ENCODE measurements at regions not wholly inside any gene's neighbourhood (a gene's known extent, or its start where the extent isn't known, plus 50 kb on each side); places are given as distances from the start of the nearest gene placed in this dataset.

DNA sequence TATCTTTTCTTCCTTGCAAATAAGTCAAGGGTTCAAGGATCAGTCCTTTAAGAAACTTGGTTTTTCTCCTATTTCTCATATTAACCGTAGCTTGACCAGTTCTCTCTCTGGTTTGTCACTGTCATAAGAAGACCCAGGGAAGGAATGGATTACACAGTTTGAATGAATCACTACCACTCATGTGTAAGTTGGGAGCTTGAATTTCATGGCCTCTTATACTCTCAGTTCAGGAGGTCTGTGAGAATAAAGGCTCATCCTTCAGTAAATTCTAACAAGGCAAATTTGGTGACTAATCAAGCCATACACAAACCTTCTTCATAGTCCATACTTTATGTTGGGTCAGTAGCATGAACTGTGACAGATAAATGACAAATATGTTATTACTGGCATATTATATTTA, 323.1 kb upstream of the ACTBL2 start:
- no peak for DNase-seq (ENCODE audit: low read depth in 2 of 2)

DNA sequence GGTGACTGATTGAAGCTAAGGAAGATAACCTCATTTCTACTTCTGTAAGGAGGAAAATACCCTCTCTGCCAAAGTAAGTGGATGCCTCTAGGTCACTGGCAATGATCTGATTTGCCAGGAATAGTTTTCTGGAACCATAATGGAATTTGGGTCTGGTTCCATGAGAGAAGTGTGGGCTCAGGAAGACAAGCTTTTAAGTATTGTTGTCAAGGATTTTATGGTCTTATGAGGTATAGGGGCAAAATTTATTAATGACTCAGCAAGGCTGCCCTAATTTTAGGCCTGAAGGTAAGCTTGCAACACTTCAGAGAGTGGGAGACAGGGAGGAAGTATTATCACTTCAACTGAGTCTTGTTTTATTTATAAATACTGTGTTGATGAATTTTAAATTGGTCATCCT, 322.6 kb upstream of the ACTBL2 start:
- no peak for DNase-seq (ENCODE audit: low read depth in 2 of 2)

DNA sequence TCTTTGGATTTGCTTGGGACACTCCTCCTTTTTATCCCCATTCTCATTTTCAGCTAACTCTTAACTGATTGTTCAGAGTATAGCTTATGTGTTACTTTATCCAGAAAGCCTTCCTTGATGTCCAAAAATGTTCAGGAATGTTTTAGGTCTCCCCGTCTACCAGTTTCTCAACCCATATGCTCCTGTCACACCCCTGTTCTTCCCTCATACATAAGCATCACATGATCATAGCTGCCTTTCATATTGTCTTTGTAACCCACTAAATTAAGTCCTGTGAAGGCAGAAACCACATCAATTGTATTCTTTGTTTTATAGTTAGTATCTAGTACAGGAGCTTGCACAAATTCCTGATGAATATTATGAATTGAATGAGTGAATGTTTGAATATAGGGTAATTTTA, 321.9 kb upstream of the ACTBL2 start:
- DNase-seq (ENCODE audit: low read depth in 2 of 2), result no peak

DNA sequence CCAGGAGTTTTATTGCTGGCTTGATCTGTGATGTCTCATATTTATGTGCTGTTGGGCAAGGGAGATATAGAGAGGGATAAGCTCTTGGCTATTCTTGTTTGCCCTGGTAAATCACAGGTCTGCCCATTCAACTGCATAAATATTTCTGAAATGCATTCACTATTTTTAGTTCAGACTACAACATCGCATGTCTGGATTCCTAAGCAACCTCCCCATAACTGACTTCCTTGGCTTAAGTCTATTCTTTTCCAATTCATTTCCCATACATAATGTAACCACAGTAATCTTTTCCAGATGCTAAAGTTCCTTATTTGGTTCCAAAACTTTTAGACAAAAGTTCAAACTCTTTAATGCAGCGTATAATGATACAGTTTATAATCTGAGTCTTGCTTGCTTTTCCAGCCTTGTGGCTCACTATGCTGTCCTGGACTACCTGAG, 321.4 kb upstream of the ACTBL2 start:
- no peak for DNase-seq (ENCODE audit: low read depth in 2 of 2)

DNA sequence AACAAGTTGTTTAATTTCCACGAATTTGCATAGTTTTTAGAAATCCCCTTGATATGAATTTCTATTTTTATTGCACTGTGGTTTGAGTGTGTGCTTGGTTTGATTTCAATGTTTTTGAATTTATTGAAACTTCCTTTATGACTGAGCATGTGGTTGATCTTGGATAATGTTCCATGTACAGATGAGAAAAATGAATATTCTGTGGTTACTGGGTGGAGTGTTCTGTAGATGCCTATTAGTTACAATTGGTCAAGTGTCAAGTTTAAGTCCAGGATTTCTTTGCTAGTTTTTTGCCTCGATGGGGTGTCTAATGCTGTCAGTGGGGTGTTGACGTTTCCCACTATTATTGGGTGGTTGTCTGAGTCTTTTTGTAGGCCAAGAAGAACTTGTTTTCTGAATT, 319.5 kb upstream of the ACTBL2 start:
- no peak for DNase-seq (ENCODE audit: low read depth in 2 of 2)

DNA sequence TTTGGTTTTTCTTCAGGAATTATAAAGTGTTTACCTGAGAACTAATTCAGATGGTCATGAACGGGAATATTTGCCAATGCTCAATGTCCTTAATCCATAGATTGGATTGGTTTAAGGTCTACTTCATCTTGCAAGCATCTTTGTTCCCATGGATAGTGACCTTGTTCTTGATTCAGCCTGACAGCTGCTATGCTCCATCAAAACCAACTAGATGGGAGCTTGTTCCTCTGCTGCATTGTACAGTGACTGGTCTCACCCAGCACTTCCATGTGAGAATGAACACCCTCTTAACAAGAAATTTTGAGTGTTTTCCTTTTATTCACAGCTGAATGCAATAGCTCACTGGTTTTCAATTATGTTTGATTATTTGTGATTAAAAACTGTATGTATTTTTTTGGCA, 312.6 kb upstream of the ACTBL2 start:
- no peak for DNase-seq (ENCODE audit: low read depth in 2 of 2)

DNA sequence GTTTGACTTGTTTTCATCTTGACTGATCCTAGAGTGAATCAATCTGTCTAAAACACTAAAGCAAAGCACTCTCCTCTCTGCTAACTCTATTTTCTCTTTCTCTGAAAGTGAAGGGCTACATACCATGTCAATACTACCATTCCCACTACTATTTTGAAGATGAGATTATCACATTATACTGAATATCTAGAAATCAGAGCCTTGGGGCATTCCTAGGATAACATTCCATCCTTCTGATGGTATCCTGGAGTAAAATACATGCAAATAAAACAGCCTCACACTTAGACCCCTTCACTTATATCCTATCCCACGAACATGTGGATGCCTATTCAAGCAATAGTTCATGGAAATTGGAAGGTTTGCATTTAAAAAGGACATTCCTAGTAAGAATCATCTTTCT, 309.3 kb upstream of the ACTBL2 start:
- DNase-seq (ENCODE audit: low read depth in 2 of 2), result no peak

DNA sequence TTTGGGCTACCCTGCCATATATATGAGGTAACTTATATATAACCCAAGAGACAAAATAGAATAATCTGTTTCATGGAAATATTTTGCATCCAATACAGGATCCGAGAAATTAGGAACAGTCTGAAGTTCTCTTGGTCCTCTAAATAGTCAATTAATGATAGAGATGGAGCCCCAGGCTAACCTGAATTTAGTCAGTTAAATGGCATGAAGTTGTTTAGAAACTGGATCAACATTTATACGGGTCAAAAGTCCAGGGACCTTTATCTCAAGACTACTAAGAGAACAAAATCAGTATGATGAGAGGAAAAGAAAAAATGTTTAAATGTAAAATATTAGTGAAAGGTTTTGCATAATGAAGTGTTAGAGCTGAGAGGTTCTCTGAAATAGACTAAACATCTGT, 303.3 kb upstream of the ACTBL2 start:
- DNase-seq (ENCODE audit: low read depth in 2 of 2), result no peak

DNA sequence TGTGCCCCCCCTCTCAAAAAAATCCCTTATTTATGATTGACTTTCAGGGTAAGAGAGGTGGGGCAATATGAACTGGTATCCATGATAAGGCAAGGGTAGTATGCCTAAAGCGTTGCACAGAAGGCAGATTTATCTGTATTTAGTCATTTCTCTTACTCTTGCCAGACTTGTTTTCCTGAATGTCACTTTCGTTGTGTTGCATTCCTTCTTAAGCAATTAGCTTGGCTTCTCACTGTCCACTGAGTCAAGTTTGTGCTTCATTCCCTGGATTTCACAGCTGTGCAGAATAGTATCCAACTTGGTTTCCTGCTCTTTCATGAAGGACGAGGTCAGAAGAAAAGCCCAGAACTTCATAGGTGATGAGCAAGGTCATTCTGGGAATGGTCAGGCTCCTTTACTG, 301.5 kb upstream of the ACTBL2 start:
- DNase-seq (ENCODE audit: low read depth in 2 of 2), result no peak

DNA sequence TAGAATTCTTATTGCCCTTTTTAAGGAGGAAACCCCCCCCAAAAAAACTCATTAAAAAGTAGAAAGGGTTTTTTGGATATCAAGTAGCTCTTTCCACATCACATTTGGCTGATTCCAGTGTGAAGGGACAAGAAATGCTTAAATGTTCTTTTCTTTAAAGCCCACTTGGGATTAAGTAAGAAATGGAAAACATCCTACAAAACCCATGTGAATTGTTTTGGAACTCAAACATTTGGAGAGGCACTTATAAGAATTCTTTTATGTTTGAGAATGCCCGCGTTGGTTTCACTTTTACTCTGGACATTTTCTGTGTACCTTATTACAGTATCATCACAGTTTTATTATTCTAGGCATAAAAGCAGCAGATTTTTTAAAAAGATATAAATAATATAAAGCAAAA, 301.1 kb upstream of the ACTBL2 start:
- no peak for DNase-seq (ENCODE audit: low read depth in 2 of 2)

DNA sequence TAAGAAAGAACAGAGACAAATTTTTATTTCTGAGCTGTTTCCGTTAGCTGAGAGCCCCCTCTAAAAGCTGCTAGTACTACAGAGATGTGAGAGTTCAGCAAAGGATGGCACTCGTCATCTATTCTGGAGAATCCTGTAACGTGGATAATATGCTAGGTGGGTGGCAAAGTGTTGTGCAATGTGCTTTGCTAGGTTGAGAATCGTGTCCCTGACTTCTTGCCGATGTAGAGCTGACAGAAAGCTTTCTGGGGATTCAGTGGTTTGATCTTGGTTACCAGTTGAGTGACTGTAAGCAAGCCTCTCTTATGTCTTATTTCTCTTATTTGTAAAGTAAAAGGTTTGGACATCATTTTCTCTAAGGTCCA, 298.3 kb upstream of the ACTBL2 start:
- DNase-seq (ENCODE audit: low read depth in 2 of 2), result no peak

DNA sequence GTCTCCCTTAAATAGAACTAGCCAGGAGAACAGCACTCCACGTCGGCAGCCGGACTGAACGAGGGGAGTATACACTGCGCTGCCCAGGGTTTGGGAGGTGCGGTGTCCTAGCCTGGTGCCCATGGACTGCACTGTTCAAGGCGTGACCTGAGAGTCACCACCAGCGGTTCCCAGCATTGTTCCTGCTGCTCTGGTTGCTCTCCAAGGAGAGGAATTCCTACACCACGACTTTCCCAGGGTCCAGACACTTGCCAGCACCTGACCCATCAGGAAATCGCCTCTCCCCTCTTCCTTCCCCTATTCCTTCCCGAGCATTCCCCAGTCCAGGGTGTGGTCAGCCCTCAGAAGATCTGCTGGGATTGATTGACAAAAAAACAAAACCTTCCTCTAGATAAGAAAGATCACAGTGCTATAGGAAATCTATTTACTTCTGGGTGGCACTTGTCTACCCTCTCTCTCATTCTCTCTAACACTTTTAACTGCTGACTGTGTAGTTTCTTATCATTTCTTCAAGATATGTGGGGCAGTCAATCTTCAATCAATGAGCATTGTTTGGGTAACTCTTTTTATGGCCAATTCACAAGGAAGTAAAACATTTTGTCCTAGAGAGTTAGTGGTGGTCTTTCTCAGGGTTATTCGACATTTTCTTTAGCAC, 297.8 kb upstream of the ACTBL2 start:
- DNase-seq (ENCODE audit: low read depth in 2 of 2), result no peak

DNA sequence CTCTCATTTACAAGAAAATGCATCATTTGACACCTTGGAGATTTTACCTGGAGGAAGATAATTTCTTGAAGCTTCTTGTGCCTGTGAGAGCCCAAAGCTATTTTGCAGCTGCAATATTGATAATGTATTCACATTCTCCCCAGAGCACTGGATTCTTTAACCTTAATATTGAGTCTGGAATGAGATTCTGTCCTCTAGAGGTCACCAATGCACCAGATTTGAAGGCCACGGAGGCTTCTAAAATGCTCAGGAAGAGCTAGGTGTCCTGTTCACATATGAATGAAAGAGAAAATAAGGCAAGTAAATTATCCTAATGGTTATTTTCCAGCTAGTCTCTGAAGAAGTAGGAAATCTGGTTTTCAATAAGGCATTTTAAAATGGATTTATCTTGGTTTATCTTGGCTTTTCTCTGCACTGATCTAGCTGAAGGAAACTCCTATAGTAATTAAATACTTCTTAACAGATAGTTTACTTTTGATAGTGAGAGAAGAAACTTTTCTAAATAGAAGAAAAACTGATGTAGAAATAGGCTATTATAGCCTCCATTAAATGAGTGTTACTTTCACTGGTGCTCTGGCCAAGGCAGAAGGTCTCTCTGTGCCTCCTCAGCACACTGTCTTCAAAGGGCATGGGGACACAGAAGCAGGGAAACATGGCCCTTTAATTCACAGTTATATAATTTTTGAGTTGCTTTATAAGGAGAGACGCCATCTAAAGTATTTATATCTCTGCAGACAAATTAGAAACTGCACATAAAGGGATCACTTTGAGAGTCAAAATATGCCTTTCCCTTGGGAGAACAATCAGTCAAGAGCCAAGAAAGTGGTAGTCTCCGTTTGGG, 297.0 kb upstream of the ACTBL2 start:
- no peak for DNase-seq (ENCODE audit: low read depth in 2 of 2)

DNA sequence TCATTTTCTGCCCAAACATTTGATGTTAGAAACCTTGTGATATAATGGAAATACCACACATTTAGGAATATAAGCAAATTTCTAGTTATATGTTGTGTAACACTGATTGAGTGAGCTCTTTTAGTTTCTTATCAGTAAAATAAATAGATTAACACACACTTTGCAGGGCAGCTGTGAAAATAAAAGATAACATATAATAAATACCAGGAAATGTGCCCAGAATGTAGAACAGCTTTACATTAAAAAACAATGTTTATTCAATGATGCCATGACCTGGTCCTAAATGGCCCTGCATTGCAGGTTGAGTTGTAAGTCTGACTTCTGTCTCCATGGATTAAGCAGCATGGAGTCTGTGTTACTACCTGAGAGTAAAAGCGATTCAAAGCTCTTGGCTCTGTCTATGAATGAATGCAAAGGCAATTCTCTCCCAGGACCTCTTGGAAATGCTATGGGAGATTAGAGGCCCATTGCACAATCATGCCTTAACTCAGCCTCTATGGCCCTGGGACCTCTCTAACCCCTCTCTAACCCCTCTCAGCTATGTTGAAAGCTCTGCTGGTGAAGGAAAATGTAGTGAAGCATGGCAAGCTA, 296.0 kb upstream of the ACTBL2 start:
- no peak for DNase-seq (ENCODE audit: low read depth in 2 of 2)

DNA sequence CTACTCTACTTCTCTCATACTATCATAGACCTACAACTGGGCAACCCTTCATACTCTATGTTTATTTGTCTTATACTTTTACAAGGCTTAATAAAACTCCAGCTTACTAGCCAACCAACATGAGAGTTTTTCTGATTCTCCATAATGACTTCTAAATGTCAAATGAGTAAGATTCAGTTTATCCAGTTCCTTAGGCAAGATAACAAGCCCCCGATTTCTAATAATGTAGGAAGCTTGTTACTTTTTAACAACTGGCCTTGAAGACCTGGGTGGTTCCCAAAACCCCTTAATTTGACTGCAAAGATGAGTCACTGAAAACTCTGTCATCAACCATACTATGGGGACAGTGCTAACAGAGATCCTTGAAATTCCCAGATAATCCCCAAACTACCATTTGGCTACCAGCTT, 294.6 kb upstream of the ACTBL2 start:
- no peak for DNase-seq (ENCODE audit: low read depth in 2 of 2)

DNA sequence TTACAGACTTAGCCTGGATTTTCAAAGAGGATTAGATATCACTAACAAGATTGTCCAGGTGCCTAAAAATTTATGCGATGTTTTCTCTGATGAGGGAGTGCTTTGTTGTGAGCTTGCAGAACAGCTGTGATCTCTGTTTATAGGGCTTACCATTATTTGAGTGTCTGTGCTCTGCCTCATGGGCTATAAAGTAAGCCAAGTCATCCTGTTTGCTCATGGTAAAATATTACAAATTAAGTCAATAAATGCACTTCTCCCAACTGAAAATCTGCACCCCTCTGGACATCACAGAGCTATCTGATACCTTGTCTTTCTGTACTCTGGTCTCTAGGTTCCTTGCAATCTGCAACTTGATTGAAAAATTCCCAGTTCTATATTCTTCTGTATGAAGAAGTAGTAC, 293.4 kb upstream of the ACTBL2 start:
- no peak for DNase-seq (ENCODE audit: low read depth in 2 of 2)

DNA sequence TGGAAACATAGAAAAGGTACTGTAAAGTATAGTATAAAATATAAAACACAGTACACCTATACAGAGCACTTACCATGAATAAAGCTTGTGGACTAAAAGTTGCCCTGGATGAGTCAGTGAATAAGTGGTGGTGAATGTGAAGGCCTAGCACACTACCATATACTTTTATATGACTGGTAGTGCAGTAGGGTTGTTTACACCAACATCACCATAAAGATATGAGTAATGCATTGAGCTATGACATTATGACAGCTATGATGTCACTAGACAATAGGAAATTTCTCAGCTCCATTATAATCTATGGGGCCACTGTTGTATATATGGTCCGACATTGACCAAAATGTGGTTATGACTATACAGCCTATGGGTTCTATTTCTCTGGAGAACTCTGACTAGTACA, 291.8 kb upstream of the ACTBL2 start:
- no peak for DNase-seq (ENCODE audit: low read depth in 2 of 2)

DNA sequence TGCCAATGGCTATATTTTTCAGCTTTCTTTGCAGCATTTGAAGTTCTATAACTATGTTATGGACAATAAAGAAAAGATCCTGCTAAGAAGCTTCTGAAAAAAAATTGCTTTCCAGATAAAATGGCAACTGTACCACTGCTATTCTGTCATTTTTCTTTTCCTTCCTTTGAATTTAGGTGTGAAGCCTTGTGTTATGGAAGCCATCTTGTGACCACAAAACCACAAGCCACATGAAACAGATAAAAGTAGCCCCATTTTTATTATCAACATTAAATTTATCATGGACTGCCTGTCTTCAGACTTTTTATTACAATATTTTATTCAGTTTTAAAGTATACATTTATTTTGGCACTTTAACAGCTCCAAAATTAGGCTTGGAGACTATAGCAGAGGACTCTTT, 289.9 kb upstream of the ACTBL2 start:
- DNase-seq (ENCODE audit: low read depth in 2 of 2), result no peak

DNA sequence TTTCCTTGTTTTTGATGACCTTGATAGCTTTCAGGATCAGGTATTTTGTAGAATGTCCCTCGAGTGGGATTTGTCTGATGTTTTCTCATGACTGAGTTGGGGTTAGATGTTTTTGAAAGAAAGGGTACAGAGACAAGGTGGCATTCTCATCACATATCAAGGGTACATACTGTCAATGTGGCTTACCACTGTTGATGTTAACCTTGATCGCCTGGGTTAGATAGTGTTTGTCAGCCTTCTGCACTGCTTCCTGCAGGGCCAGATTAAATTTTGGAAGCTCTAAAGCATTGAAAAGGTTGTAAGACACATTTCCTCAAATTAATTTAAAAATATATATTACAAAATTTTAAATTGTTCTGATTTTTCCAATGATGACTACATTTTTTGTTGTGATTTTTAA, 287.4 kb upstream of the ACTBL2 start:
- no peak for DNase-seq (ENCODE audit: low read depth in 2 of 2)

DNA sequence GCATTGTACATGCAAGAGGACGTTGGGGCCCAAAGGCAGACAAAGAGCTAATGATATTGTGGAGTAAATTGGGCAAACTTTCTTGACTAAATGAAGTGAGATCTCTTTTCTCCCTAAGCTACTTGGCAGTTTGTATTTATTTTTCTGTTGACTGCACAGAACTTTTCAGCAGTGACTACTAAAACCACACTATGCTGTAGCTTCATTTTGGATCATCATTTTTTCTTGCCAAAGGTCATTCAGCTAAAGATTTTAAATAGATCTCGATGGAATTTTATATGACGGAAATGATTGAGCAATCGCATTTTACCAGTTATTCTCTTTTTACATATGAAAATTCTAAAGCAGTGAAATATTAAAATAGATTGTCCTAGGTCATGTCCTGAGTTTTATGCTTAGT, 286.1 kb upstream of the ACTBL2 start:
- no peak for DNase-seq (ENCODE audit: low read depth in 2 of 2)

DNA sequence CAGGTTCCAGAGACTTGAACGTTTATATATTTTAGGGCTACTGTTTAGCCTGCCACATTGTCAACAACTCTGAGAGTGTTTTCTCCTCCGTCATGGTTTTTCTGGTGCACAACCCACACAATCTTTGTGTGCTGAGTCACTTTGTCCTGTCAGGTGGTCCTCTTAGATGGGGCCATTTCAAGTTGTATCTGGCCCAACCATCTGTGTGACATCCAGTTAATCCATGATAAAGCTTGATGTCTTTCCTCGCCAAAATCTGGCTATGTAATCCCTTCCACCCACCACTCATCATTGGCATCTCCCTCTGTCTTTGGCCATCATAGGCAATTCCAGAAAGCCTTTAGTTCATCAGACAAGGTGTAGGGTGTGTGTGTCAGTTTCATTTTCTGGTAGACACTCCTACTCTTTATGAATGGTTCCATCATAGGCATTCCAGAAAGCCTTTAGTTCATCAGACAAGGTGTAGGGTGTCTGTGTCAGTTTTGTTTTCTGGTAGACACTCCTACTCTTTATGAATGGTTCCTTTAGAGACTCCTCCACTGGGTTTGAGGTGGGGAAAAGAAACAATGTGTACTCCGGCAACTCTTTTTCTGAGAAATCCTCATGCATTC, 282.0 kb upstream of the ACTBL2 start:
- no peak for DNase-seq (ENCODE audit: low read depth in 2 of 2)

DNA sequence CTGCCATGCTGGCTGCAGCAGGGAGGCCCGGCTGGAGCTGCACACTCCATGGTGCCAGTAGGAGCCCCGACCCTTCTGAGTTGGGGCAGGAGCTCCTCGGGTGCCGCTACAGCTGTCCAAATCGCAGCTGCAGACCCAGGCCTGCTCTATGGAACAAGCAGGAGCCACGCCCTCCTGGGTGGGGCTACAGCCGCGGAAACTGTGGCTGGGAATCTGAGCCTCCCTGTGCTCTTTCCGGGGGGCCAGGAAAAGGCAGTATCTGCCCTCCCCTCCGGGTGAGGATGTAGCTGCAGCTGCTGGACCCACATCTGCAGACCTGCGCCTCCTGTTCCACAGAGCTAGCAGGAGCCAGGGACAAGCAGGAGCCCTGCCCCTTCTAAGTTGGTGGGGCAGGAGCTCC, 278.9 kb upstream of the ACTBL2 start:
- no peak for DNase-seq (ENCODE audit: low read depth in 2 of 2)

DNA sequence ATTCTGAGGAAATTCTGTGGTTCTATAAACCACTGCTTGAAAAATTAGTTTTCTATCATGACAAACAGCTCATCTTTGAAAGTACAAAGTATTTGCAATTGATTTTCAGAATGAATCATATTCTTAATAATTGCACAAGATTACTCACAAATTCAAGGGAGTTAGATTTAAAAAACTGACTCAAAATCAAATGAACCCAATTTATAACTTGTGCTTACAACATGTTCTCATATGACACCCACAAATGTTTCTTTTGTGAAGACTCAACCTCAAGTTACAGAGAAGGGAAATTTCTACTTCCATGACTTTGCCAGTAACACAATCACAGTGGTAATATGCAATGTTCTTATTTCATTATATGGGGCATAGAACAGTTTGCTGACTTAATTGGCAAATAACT, 272.0 kb upstream of the ACTBL2 start:
- DNase-seq (ENCODE audit: low read depth in 2 of 2), result no peak
